Mesenchymal stem cell (in vitro differentiated cells and primary cell): ENCODE measurements at regions not wholly inside any gene's neighbourhood (a gene's known extent, or its start where the extent isn't known, plus 50 kb on each side); places are given as distances from the start of the nearest gene placed in this dataset.
A peak's percentile ranks its signal among the peaks of the same experiment; 100 is the strongest.

Experiments
- DNase-seq: peaks from one replicate; pipeline ENCODE4 v3.0.0-alpha.2; 2013
- H2AFZ ChIP-seq: one replicate; pipeline ENCODE4 v1.6.1; 2013; ENCODE audit warnings: low read depth, mild to moderate bottlenecking, control low read depth, inconsistent platforms, low read length, moderate library complexity
- H2AK5ac ChIP-seq: 2 replicates; pipeline ENCODE4 v1.6.1; 2013; ENCODE audit warnings: low read length, moderate library complexity, mild to moderate bottlenecking, inconsistent platforms; ENCODE audit not compliant: severe bottlenecking
- H2BK120ac ChIP-seq: one replicate; pipeline ENCODE4 v1.6.1; 2013; ENCODE audit warnings: low read depth, mild to moderate bottlenecking, inconsistent platforms, low read length, moderate library complexity
- H2BK12ac ChIP-seq, 2 experiments: one replicate each; pipeline ENCODE4 v1.6.1; 2013; ENCODE audit warnings: inconsistent platforms in 2 of 2, low read length in 2 of 2, mild to moderate bottlenecking in 2 of 2, moderate library complexity in 2 of 2, control low read depth in 1 of 2
- H2BK15ac ChIP-seq: one replicate; pipeline ENCODE4 v1.6.1; 2013; ENCODE audit warnings: mild to moderate bottlenecking, low read depth, inconsistent platforms; ENCODE audit not compliant: poor library complexity, severe bottlenecking
- H2BK5ac ChIP-seq: 2 replicates; pipeline ENCODE4 v1.6.1; 2013; ENCODE audit warnings: low read depth, mild to moderate bottlenecking, low read length, control low read depth, inconsistent platforms; ENCODE audit not compliant: poor library complexity, severe bottlenecking
- H3K14ac ChIP-seq, 2 experiments: one replicate each; pipeline ENCODE4 v1.6.1; 2013; ENCODE audit warnings: inconsistent platforms in 2 of 2, low read length in 2 of 2, control low read depth in 1 of 2, mild to moderate bottlenecking in 1 of 2, moderate library complexity in 1 of 2
- H3K18ac ChIP-seq, 2 experiments: one replicate each; pipeline ENCODE4 v1.6.1; 2013; ENCODE audit warnings: inconsistent platforms in 2 of 2, low read length in 2 of 2, control low read depth in 1 of 2, low read depth in 1 of 2, mild to moderate bottlenecking in 1 of 2
- H3K23ac ChIP-seq, 2 experiments: one replicate each; pipeline ENCODE4 v1.6.1; 2013; ENCODE audit warnings: inconsistent platforms in 2 of 2, low read length in 2 of 2, mild to moderate bottlenecking in 2 of 2, moderate library complexity in 2 of 2, control low read depth in 1 of 2
- H3K27ac ChIP-seq: 2 replicates; pipeline ENCODE4 v1.5.1; 2013; ENCODE audit warnings: mild to moderate bottlenecking, moderate library complexity, low read length, control low read depth, inconsistent platforms; ENCODE audit not compliant: poor library complexity, severe bottlenecking
- H3K27me3 ChIP-seq, 2 experiments: 2 replicates each; pipeline versions ENCODE4 v1.6.1 to v1.7.0; 2013; ENCODE audit warnings: low read length in 2 of 2, mild to moderate bottlenecking in 2 of 2, moderate library complexity in 2 of 2, control low read depth in 1 of 2, inconsistent platforms in 1 of 2; ENCODE audit not compliant: control insufficient read depth in 1 of 2, insufficient read depth in 1 of 2
- H3K36me3 ChIP-seq, 2 experiments: 2 replicates each; pipeline versions ENCODE4 v1.6.1 to v1.7.0; 2013; ENCODE audit warnings: low read length in 2 of 2, control low read depth in 1 of 2, inconsistent platforms in 1 of 2, low read depth in 1 of 2, mild to moderate bottlenecking in 1 of 2; ENCODE audit not compliant: insufficient read depth in 2 of 2, control insufficient read depth in 1 of 2
- H3K4ac ChIP-seq, 2 experiments: one replicate each; pipeline ENCODE4 v1.6.1; 2013; ENCODE audit warnings: inconsistent platforms in 2 of 2, low read length in 2 of 2, mild to moderate bottlenecking in 2 of 2, moderate library complexity in 2 of 2, control low read depth in 1 of 2, low read depth in 1 of 2
- H3K4me1 ChIP-seq: 2 replicates; pipeline ENCODE4 v1.6.1; 2013; ENCODE audit warnings: low read depth, low read length, control low read depth; ENCODE audit not compliant: control insufficient read depth, insufficient read depth
- H3K4me2 ChIP-seq: 2 replicates; pipeline ENCODE4 v1.6.1; 2013; ENCODE audit warnings: low read length, mild to moderate bottlenecking, inconsistent platforms; ENCODE audit not compliant: poor library complexity, severe bottlenecking
- H3K4me3 ChIP-seq, 2 experiments: 2 replicates each; pipeline versions ENCODE4 v1.5.1 to v1.7.0; 2013; ENCODE audit warnings: low read length in 2 of 2, mild to moderate bottlenecking in 2 of 2, control low read depth in 1 of 2, low read depth in 1 of 2; ENCODE audit not compliant: insufficient read depth in 1 of 2
- H3K79me1 ChIP-seq: replicated peaks from 2 replicates; pipeline ENCODE4 v1.6.1; 2013; ENCODE audit warnings: mild to moderate bottlenecking, control low read depth, low read length, inconsistent platforms; ENCODE audit not compliant: poor library complexity, severe bottlenecking
- H3K9ac ChIP-seq: 2 replicates; pipeline ENCODE4 v1.7.0; 2013; ENCODE audit warnings: mild to moderate bottlenecking, low read length, moderate library complexity
- H3K9me3 ChIP-seq: 2 replicates; pipeline ENCODE4 v1.7.0; 2013; ENCODE audit warnings: mild to moderate bottlenecking, low read length; ENCODE audit not compliant: control insufficient read depth
- H4K8ac ChIP-seq: one replicate; pipeline ENCODE4 v1.6.1; 2013; ENCODE audit warnings: inconsistent platforms, mild to moderate bottlenecking, low read length, moderate library complexity
- H4K91ac ChIP-seq: one replicate; pipeline ENCODE4 v1.6.1; 2013; ENCODE audit warnings: mild to moderate bottlenecking, low read length, inconsistent platforms
- WGBS: methylation state at CpG from one replicate; pipeline ENCODE4 v1.1.7; 2013; ENCODE audit warnings: mixed read lengths; 5-methylcytosine and 5-hydroxymethylcytosine counted together

- no peak overlapping the region for H2AFZ ChIP-seq
- no peak overlapping the region for H3K23ac ChIP-seq
- H3K4me1 ChIP-seq: no peaks in the 10 kb centered on the region
- no peak overlapping the region for H3K9ac ChIP-seq
- no peaks in the 10 kb centered on the region for H3K27me3 ChIP-seq
- H3K14ac ChIP-seq: no peak overlapping the region
- no peak for DNase-seq
- H3K18ac ChIP-seq: no peak overlapping the region
- H2BK5ac ChIP-seq: no peak overlapping the region
- no peak overlapping the region for H3K4ac ChIP-seq
- no peak overlapping the region for H3K4me2 ChIP-seq
- no peaks in the 10 kb centered on the region for H3K36me3 ChIP-seq
- no peaks in the 10 kb centered on the region for H3K79me1 ChIP-seq
- no peak overlapping the region for H2BK12ac ChIP-seq
- H4K8ac ChIP-seq: no peak overlapping the region
- H4K91ac ChIP-seq: no peak overlapping the region
- H3K27ac ChIP-seq: no peak overlapping the region
- no peak overlapping the region for H2BK120ac ChIP-seq
- H3K4me3 ChIP-seq: no peak overlapping the region
- no peak overlapping the region for H2AK5ac ChIP-seq
- no peak overlapping the region for H2BK15ac ChIP-seq
- H3K9me3 ChIP-seq: peaks cover 4% of the 10 kb centered on the region
Measured at GRCh38 chr7:110564246-110564645, 526.7 kb upstream of the LRRN3 start.

GRCh38 chr7:110568388-110568787 lies 522.5 kb upstream of the LRRN3 start:
- H3K4ac ChIP-seq: no peak overlapping the region
- no peak overlapping the region for H4K8ac ChIP-seq
- no peak overlapping the region for H4K91ac ChIP-seq
- H3K9ac ChIP-seq: no peak overlapping the region
- H3K27ac ChIP-seq: no peak overlapping the region
- no peak overlapping the region for H2AFZ ChIP-seq
- no peak overlapping the region for H3K18ac ChIP-seq
- no peaks in the 10 kb centered on the region for H3K79me1 ChIP-seq
- no peaks in the 10 kb centered on the region for H3K4me1 ChIP-seq
- WGBS: no CpG with 5 or more reads among the region's 3 CpGs
- H2BK12ac ChIP-seq: no peak overlapping the region
- H3K27me3 ChIP-seq: no peaks in the 10 kb centered on the region
- no peak overlapping the region for H2BK5ac ChIP-seq
- H3K4me3 ChIP-seq: no peak overlapping the region
- no peak overlapping the region for H2AK5ac ChIP-seq
- H2BK15ac ChIP-seq: no peak overlapping the region
- H3K4me2 ChIP-seq: no peak overlapping the region
- H3K9me3 ChIP-seq: peaks cover 4% of the 10 kb centered on the region
- DNase-seq: no peak
- H3K36me3 ChIP-seq: no peaks in the 10 kb centered on the region
- H2BK120ac ChIP-seq: no peak overlapping the region
- H3K14ac ChIP-seq: no peak overlapping the region
- no peak overlapping the region for H3K23ac ChIP-seq

- Histone ChIP-seq H3K36me3 (no peaks in the 10 kb centered on the region), H3K9ac (no peak overlapping the region), H3K14ac (no peak overlapping the region), H4K8ac (no peak overlapping the region), H3K4me2 (no peak overlapping the region), H3K18ac (no peak overlapping the region), H3K23ac (no peak overlapping the region), H2BK15ac (no peak overlapping the region), H2BK120ac (no peak overlapping the region), H4K91ac (no peak overlapping the region), H2AFZ (no peak overlapping the region), H2AK5ac (no peak overlapping the region), H2BK5ac (no peak overlapping the region), H3K4me1 (no peaks in the 10 kb centered on the region), H3K27me3 (no peaks in the 10 kb centered on the region), H3K4ac (no peak overlapping the region), H3K9me3 (peaks cover 4% of the 10 kb centered on the region), H3K79me1 (no peaks in the 10 kb centered on the region), H2BK12ac (no peak overlapping the region), H3K4me3 (no peak overlapping the region), H3K27ac (no peak overlapping the region)
- no peak for DNase-seq
- WGBS: 94% methylated on average over 5 of the region's 6 CpGs
Measured at GRCh38 chr7:110568932-110569331, 522.0 kb upstream of the LRRN3 start.

- Histone ChIP-seq H3K4me2 (no peak overlapping the region), H3K36me3 (no peaks in the 10 kb centered on the region), H3K14ac (no peak overlapping the region), H3K4ac (no peak overlapping the region), H3K18ac (no peak overlapping the region), H2BK12ac (no peak overlapping the region), H3K9me3 (peaks cover 2% of the 10 kb centered on the region), H3K79me1 (no peaks in the 10 kb centered on the region), H3K27me3 (no peaks in the 10 kb centered on the region), H3K4me3 (no peak overlapping the region), H3K4me1 (no peaks in the 10 kb centered on the region), H4K91ac (no peak overlapping the region), H2BK120ac (no peak overlapping the region), H2BK5ac (no peak overlapping the region), H3K9ac (no peak overlapping the region), H4K8ac (no peak overlapping the region), H3K23ac (no peak overlapping the region), H3K27ac (no peak overlapping the region), H2AFZ (no peak overlapping the region), H2AK5ac (no peak overlapping the region), H2BK15ac (no peak overlapping the region)
- 95% methylated on average over 2 of the region's 6 CpGs for WGBS
- peak; percentile 15 for DNase-seq
Measured at GRCh38 chr7:110569486-110570205, 521.3 kb upstream of the LRRN3 start.
